HG03575 (cell line): ENCODE measurements at regions not wholly inside any gene's neighbourhood (a gene's known extent, or its start where the extent isn't known, plus 50 kb on each side); places are given as distances from the start of the nearest gene placed in this dataset.

Source experiments
- ATAC-seq: cut with Tn5 transposase; IDR thresholded peaks from one replicate; pipeline ENCODE4 v1.9.1; 2021; ENCODE audit not compliant: unreplicated experiment, insufficient number of reproducible peaks, low FRiP score; ENCODE audit errors: extremely low read depth

DNA sequence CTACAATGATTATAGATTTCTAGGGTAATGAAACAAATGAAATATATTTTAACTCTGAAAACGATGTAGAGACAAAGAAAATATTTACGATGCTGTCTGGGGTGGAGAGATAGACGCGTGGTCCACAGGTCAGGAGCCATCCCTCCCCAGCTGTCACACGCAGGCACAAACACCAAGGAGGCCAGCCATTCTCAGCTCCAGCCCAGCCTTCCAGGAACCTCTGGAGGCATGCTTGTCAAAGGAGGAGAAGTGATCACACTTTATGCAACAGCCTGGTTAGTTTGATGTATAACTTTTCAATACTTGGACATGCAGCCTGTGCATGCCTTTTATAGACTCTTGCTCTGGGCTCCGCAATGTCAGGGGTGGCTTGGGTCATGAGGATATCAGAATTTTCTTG, 391.5 kb upstream of the MGMT start:
- ATAC-seq: no peak

DNA sequence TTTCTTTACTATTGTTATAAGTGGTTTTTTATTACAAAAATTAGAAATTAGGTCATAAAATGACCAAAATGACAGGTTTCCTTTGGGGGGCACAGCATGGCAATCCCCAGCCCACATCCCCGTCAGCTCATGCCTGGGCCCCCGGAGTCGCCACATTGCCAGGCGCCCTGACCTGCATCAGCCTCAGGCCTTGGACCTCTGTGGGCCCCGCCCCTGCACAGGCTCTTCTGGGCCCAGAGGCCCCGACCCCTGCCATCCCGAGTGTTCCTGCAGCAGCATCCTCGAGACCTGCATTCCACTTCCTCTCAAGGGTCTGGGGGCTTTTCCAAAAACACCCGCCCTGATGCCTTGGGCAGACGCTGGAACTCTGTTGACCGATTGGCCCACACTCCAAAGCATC, 391.1 kb upstream of the MGMT start:
- no peak for ATAC-seq

DNA sequence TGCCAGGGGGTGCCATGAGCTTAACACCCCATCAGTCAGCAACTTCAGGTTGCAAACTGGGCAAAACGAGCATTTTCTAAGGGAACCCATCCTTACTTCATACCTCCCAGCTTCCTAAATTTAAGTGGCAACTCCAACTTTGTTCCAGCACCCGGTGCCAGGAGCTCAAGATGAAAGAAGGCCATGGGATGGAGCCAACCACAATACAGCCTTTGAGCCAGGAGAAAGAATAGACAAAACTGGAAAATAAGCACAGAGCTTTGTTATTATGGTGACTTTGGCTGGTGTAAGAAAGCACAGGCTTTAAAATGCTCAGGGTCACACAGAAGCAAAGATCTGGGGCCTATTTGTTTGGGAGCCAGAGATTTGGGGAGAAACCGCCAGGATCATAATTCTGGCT, 388.7 kb upstream of the MGMT start:
- ATAC-seq: no peak

DNA sequence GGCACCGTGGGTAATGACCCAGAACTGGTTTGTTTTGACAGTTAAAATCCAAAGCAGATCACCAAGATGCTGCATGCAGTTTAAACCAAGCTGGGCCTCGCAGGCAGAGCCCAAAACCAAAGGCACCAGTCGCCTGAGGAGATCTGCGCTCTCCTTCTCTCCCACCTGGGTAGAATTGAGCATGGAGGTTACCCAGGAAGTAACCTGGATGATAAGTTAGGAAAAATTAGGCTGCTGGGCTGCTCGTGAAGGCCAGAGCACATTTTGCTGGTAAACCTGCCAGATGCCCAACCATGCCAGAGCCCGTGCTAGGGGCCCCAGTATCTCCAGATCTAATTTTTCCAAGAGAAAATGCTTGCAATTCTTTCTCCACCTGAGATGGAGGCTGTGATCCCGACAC, 388.3 kb upstream of the MGMT start:
- no peak for ATAC-seq

- ATAC-seq: no peak
Measured at GRCh38 chr10:129079705-129080104, 387.3 kb upstream of the MGMT start.

- ATAC-seq: no peak
Measured at GRCh38 chr10:129085811-129086210, 381.2 kb upstream of the MGMT start.

DNA sequence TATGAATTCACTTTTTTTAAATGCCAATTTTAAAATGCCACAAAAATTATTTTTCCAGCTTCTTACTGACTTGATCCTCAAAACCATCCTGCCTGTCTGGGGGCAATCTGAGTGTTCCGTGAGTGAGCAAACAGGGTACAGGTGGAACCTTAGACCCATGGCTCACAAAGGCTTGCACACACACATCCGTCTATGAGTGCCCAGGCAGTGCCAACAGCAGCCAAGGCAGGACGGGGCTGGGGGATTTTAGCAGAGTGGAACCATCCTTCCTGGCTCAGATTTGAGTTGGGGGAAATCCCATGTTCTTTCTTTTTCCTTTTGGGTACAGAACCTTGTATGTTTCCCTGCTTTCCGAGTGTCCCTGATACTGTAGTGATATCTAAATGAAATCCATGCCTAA, 377.7 kb upstream of the MGMT start:
- no peak for ATAC-seq

DNA sequence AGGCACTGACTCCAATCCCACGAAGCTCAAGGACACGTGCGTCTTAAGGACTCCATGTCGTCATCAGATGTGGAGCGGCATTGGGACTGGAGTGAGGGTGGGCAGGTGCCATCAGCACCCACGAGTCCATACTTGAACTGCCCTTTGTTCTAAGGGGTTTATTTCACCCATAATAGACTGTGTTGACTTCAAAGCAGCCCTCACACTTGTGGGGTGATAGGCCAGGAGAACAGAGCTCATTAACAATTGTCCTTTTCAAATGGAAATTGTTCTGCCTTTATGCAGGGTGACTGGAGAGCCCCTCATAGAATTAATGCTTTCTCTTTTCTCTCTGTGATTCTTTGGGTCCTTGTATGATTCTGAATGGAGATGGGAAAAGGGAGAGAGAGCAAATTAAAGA, 376.9 kb upstream of the MGMT start:
- ATAC-seq: no peak

DNA sequence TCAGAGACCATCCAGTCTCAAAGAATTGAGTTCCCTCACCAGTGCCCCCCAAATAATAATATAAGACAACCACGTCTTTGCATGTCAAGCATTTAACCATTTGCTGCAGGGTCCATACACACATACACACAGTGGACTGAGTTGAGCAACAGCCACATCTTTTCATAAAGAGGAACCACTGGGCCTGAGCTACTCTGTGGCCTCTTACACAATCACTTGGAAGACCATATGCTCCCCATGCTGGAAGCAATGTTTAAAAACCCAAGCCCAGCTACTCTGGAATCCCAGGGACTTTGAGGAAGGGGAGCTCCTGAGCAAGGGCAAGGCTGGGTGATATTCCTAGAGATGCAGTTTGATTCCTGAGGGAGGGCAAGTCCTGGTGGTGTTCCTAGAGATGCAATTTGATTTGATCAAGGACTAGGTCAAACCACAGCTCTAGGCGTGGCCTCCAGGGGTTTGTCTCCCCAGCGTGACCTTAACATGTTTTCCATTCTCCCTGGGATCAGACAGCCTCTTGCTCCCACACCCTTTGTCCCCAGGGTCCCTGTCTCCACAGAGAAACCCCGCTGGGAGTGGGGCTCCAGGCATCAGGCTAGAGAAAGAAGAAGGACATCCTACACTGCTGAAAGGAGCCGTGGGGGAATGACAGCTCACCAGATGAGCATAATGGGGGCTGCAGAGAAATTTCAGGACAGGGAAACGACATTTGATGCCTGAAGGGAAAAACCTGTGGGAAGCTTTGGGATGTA, 376.2 kb upstream of the MGMT start:
- ATAC-seq: no peak

DNA sequence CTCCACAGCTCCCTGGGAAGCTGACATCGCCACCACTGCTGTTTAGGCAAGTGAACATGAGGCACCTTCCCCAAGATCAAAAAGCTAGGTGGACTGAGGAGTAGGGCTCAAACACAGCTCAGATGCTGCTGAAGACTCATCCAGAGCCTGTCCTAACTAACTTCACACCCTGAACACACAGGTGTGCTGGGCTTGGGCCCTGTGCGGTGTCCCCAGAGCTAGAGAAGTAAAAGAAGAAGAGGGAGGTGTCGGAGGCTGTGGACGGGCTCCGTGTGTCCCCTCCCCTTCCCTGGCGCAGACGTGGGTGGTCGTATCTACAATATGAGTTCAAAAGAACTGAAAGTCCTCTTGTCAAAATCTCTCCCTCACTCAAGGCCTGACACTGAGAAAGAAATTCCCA, 373.4 kb upstream of the MGMT start:
- no peak for ATAC-seq

DNA sequence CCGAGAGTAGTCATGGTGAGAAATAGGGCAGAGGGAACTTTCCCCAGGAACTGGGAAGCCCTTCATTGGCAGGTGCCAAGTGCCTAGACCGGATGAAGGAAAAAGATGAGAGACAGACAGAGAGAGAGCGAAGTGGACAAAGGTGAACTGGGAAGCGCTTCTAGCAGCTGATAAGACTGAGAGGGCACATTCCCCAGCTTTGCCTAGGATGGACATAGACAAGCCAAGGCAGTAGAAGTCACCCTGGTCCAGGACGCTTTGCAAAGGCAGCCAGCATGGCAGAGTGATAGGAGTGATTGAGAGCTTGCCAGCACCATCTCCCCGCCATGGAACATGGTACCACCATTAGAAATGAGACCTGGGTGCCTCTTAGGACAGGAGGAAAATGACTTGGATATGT, 372.8 kb upstream of the MGMT start:
- no peak for ATAC-seq

DNA sequence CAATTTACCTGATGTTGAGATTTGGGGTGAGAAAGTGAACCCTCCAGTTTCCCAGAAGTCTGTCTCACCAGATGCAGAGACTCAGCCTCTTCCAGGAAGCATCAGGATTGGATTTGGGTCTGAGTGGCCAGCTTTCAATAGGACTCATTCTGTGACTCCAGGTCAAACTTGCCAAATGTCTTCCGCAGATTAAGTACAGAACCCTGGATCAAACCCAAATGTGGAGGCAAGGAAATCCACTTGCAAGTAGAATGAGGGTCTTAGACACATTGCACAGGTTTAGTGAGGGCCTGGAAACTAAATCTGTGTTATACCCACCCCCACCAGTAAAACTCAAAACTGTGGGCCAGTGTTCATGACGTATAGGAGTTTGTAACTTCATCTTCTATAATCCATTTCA, 372.2 kb upstream of the MGMT start:
- ATAC-seq: no peak

DNA sequence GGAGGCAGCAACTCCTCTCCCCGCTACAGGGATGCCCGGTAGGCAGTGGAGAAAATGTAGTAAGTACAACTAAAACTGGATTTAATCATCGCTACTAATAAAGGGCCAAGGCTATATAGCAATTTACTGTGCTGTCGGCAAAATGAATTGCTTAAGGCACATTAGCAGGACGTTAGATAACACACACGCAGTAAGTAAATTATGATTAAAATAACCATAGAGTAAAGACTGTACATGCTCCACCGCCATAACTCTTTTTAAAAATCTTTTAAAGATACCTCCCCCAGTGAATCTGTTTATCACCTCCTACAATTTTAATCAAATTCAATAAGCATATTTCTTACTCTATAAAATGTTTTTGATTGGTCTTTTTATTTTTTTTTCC, 371.4 kb upstream of the MGMT start:
- ATAC-seq: no peak

GRCh38 chr10:129096065-129096984, 370.7 kb upstream of the MGMT start:
- no peak for ATAC-seq

DNA sequence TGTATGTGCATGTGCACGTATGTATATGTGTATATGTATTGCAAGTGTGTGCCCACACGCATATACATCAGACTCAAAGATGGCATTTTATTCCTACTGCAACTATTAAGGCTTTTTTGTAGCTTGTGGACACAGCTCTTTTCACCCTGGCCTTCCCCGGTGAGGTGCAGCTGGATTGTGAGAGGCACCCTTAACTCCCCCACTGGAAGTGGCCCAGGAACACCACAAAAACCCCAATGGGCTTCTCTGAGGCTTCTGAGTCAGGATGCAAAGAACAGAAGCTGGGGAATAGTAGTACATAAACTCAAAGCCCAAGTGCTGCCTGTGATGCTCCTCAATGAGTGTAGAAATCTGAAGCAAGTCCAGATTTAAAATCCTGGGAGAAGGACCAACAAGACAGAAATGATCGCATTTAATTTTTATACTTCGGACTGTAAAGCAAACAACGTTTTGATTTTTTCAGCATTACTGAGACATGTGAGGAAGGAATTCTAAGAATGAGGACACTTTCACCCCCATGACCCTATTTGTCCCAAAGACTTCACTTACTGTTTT, 369.2 kb upstream of the MGMT start:
- ATAC-seq: no peak

DNA sequence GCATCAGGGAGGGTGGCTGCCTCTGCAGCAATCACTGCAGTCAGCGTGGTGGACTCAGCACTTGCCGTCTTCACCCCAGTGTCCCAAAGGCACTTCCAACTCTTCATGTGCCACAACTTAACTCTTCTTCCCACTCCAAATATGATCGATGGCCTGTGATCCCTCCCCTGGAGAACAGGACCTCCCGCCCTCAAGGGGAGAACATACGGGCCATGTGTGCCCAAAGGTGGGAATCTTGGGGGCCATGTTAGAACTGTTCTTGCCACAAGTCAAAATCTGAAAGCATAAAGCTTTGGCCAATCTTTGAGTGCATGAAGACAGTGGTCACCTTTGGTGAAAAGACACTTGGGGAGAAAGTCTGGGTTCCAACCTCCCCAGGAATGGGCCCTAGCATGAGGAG, 368.5 kb upstream of the MGMT start:
- ATAC-seq: no peak

GRCh38 chr10:129099486-129099885, 367.6 kb upstream of the MGMT start:
- no peak for ATAC-seq

DNA sequence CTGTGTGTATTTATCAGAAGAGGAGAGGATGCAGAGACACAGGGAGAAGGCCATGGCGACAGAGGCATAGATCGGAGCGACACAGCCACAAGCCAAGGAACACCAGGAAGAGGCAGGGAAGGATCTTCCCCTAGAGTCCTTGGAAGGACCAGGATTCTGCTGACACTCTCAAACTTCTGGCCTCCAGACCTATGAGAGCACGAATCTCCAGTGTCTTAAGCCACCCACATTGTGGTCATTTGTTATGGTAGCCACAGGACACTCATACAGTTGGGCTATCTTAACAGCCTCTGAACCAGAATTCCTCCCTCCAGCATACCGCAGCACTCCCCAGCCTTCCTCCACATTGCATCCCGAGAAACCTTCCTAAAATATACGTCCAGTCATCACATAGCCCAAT, 367.0 kb upstream of the MGMT start:
- ATAC-seq: no peak

- ATAC-seq: no peak
Measured at GRCh38 chr10:129101232-129101980, 365.6 kb upstream of the MGMT start.
